H9 (cell line): ENCODE measurements at regions not wholly inside any gene's neighbourhood (a gene's known extent, or its start where the extent isn't known, plus 50 kb on each side); places are given as distances from the start of the nearest gene placed in this dataset.

Source experiments
- DNase-seq: peaks from one replicate; pipeline ENCODE4 v3.0.0-alpha.2; 2017
- H2AFZ ChIP-seq: one replicate; pipeline ENCODE4 v1.6.1; 2013; ENCODE audit warnings: mild to moderate bottlenecking, low read length, control low read depth, moderate library complexity
- H2AK5ac ChIP-seq: 2 replicates; pipeline ENCODE4 v1.6.1; 2013; ENCODE audit warnings: low read length, control low read depth, mixed read lengths; ENCODE audit not compliant: insufficient read length
- H2BK120ac ChIP-seq: one replicate; pipeline ENCODE4 v1.6.1; 2013; ENCODE audit warnings: low read depth, mild to moderate bottlenecking, low read length, control low read depth, inconsistent platforms; ENCODE audit not compliant: poor library complexity, severe bottlenecking
- H2BK12ac ChIP-seq: 2 replicates; pipeline ENCODE4 v1.6.1; 2013; ENCODE audit warnings: low read length, control low read depth, mixed read lengths, low read depth; ENCODE audit not compliant: insufficient read length
- H2BK15ac ChIP-seq: 2 replicates; pipeline ENCODE4 v1.6.1; 2013; ENCODE audit warnings: low read depth, low read length, control low read depth
- H2BK20ac ChIP-seq: one replicate; pipeline ENCODE4 v1.6.1; 2013; ENCODE audit warnings: low read depth, mild to moderate bottlenecking, low read length, control low read depth, inconsistent platforms; ENCODE audit not compliant: poor library complexity, severe bottlenecking
- H2BK5ac ChIP-seq: 2 replicates; pipeline ENCODE4 v1.6.1; 2013; ENCODE audit warnings: low read length, control low read depth, mixed read lengths; ENCODE audit not compliant: insufficient read length
- H3K14ac ChIP-seq: 2 replicates; pipeline ENCODE4 v1.6.1; 2013; ENCODE audit warnings: low read length, control low read depth; ENCODE audit not compliant: insufficient read depth
- H3K18ac ChIP-seq: 2 replicates; pipeline ENCODE4 v1.6.1; 2013; ENCODE audit warnings: low read depth, mild to moderate bottlenecking, mixed read lengths, low read length, control low read depth; ENCODE audit not compliant: insufficient read length
- H3K23ac ChIP-seq: 2 replicates; pipeline ENCODE4 v1.6.1; 2013; ENCODE audit warnings: low read length, control low read depth, mixed read lengths, low read depth; ENCODE audit not compliant: insufficient read length
- H3K23me2 ChIP-seq: 2 replicates; pipeline ENCODE4 v1.6.1; 2013; ENCODE audit warnings: low read depth, mild to moderate bottlenecking, mixed read lengths, low read length, control low read depth; ENCODE audit not compliant: insufficient read length, poor library complexity, severe bottlenecking
- H3K27ac ChIP-seq: 2 replicates; pipeline ENCODE4 v1.5.1; 2013; ENCODE audit warnings: low read length, control low read depth, mixed read lengths, low read depth; ENCODE audit not compliant: insufficient read length
- H3K27me3 ChIP-seq: 2 replicates; pipeline ENCODE4 v1.6.1; 2013; ENCODE audit warnings: low read length, control low read depth, inconsistent platforms; ENCODE audit not compliant: insufficient read depth
- H3K4ac ChIP-seq: 2 replicates; pipeline ENCODE4 v1.6.1; 2013; ENCODE audit warnings: low read depth, mild to moderate bottlenecking, control low read depth, inconsistent platforms, low read length, moderate library complexity
- H3K4me1 ChIP-seq: 2 replicates; pipeline ENCODE4 v1.6.1; 2013; ENCODE audit warnings: low read length, control low read depth, inconsistent platforms; ENCODE audit not compliant: insufficient read depth
- H3K4me2 ChIP-seq: 2 replicates; pipeline ENCODE4 v1.6.1; 2013; ENCODE audit warnings: low read length, control low read depth, mixed read lengths; ENCODE audit not compliant: insufficient read length, insufficient read depth
- H3K56ac ChIP-seq: 2 replicates; pipeline ENCODE4 v1.6.1; 2013; ENCODE audit warnings: low read depth, mild to moderate bottlenecking, mixed read lengths, low read length, control low read depth; ENCODE audit not compliant: insufficient read length
- H3K79me1 ChIP-seq: 2 replicates; pipeline ENCODE4 v1.6.1; 2013; ENCODE audit warnings: low read depth, mild to moderate bottlenecking, moderate library complexity, low read length, control low read depth, inconsistent platforms; ENCODE audit not compliant: insufficient read depth, poor library complexity, severe bottlenecking
- H3K79me2 ChIP-seq: 2 replicates; pipeline ENCODE4 v1.6.1; 2013; ENCODE audit warnings: low read length, control low read depth, inconsistent platforms; ENCODE audit not compliant: insufficient read depth
- H3K9ac ChIP-seq: 2 replicates; pipeline ENCODE4 v1.6.1; 2013; ENCODE audit warnings: low read length, control low read depth, mixed read lengths; ENCODE audit not compliant: insufficient read length; ENCODE audit errors: extremely low read depth
- H3K9me3 ChIP-seq: one replicate; pipeline ENCODE4 v1.6.1; 2013; ENCODE audit warnings: low read depth, low read length, inconsistent platforms; ENCODE audit not compliant: control insufficient read depth
- H3T11ph ChIP-seq: one replicate; pipeline ENCODE4 v1.6.1; 2013; ENCODE audit warnings: mild to moderate bottlenecking, low read length, control low read depth, inconsistent platforms
- H4K20me1 ChIP-seq: one replicate; pipeline ENCODE4 v1.6.1; 2013; ENCODE audit not compliant: control insufficient read depth, insufficient read length, insufficient read depth
- H4K5ac ChIP-seq: 2 replicates; pipeline ENCODE4 v1.6.1; 2013; ENCODE audit warnings: low read depth, mild to moderate bottlenecking, mixed read lengths, low read length, control low read depth; ENCODE audit not compliant: insufficient read length
- H4K8ac ChIP-seq: replicated peaks from 2 replicates; pipeline ENCODE4 v1.6.1; 2013; ENCODE audit warnings: low read length, control low read depth, mixed read lengths, low read depth; ENCODE audit not compliant: insufficient read length
- H4K91ac ChIP-seq: 2 replicates; pipeline ENCODE4 v1.6.1; 2013; ENCODE audit warnings: low read depth, mild to moderate bottlenecking, moderate library complexity, mixed read lengths, low read length, control low read depth; ENCODE audit not compliant: insufficient read length
- H3K27ac Mint-ChIP-seq, 3 experiments: 2 replicates in 2 of 3; 3 replicates in 1 of 3; pipeline ENCODE4 v1.8.0; 2020 to 2021; ENCODE audit warnings: mixed read lengths in 3 of 3, mild to moderate bottlenecking in 1 of 3, moderate library complexity in 1 of 3
- H3K27me3 Mint-ChIP-seq: 2 replicates; pipeline ENCODE4 v1.8.0; 2021; ENCODE audit warnings: low read depth, mild to moderate bottlenecking, moderate library complexity, mixed read lengths
- H3K36me3 Mint-ChIP-seq, 3 experiments: 2 replicates in 2 of 3; 3 replicates in 1 of 3; pipeline ENCODE4 v1.8.0; 2020 to 2021; ENCODE audit warnings: low read depth in 3 of 3, mixed read lengths in 3 of 3; ENCODE audit not compliant: insufficient read depth in 1 of 3
- H3K4me1 Mint-ChIP-seq, 2 experiments: 2 replicates each; pipeline ENCODE4 v1.8.0; 2020; ENCODE audit warnings: mixed read lengths in 2 of 2
- H3K4me3 Mint-ChIP-seq, 2 experiments: 2 replicates in 1 of 2; 3 replicates in 1 of 2; pipeline ENCODE4 v1.8.0; 2020 to 2021; ENCODE audit warnings: mild to moderate bottlenecking in 2 of 2, mixed read lengths in 2 of 2, moderate library complexity in 1 of 2
- H3K9me3 Mint-ChIP-seq, 2 experiments: 2 replicates in 1 of 2; 3 replicates in 1 of 2; pipeline ENCODE4 v1.8.0; 2020; ENCODE audit warnings: mild to moderate bottlenecking in 2 of 2, mixed read lengths in 2 of 2, moderate library complexity in 1 of 2
- WGBS: extraction: QIAGEN DNeasy Blood & Tissue Kit; methylation state at CpG from one replicate; pipeline ENCODE4 v1.1.7; 2013; ENCODE audit warnings: missing lambda C conversion rate, low lambda C conversion rate, mixed read lengths; ENCODE audit not compliant: insufficient read length; ENCODE audit errors: extremely low coverage; 5-methylcytosine and 5-hydroxymethylcytosine counted together
- TF ChIP-seq, protein P1 (sequence below): fragments of 200-600 bp; sonication (generic); conservative IDR thresholded peaks from 3 replicates; pipeline ENCODE4 v1.8.0; 2021; ENCODE audit warnings: antibody characterized with exemption, mild to moderate bottlenecking

DNA sequence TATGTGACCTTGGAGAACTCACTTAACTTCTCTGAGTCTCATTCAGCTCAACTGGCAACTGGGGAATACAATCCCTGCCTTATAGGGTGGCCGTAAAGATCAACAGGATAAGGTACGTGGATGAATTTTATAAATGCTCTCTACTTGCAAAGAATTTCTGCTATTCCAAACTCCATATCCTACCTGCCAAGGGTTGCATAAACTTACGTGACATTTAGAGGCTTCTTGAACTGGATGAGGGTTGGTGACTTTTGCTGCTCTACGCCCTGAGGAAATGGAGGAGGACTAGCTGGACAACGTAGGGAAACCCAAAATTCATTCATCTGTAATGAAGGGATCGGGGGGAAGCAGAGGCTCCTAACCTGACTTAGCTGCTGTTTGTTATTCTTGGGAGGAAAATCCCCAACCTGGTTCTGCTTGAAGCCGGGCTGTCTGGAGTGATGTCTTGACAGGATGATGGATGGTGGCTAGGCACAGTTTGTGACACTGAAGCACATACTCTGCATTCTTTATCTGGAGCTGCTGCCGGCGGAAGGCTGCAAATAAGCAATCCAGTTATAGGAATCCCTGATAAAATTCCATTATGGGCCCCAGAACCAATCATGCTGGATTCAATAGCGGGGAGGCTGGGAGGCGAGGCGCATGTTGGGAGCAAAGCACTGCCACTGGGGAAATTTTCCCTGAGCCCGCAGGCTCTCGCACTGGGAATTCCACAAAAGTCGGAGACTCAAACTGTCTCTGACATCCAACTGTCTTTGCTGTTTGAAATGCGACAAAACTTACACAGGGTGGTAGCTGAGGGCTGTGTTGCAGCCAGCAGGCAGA is 94.7 kb upstream of the SDK2 start:
- Histone ChIP-seq H3K23me2 (no peaks in the 10 kb centered on the region), H2BK12ac (no peak overlapping the region), H2BK5ac (no peak overlapping the region), H2BK20ac (no peak overlapping the region), H2BK15ac (no peak overlapping the region), H3K27me3 (no peaks in the 10 kb centered on the region), H3K79me2 (no peaks in the 10 kb centered on the region), H3K4me2 (no peak overlapping the region), H3K27ac (no peak overlapping the region), H3K56ac (no peak overlapping the region), H4K91ac (no peak overlapping the region), H3K14ac (no peak overlapping the region; the same call in 1 of the 2 replicates), H2BK120ac (no peak overlapping the region), H3K79me1 (no peaks in the 10 kb centered on the region), H3K4ac (no peak overlapping the region), H3K9ac (no peak overlapping the region), H4K5ac (no peak overlapping the region), H3K9me3 (no peaks in the 10 kb centered on the region), H2AK5ac (no peak overlapping the region), H3K18ac (no peak overlapping the region), H4K20me1 (no peaks in the 10 kb centered on the region), H3K4me1 (no peaks in the 10 kb centered on the region; the same call in 1 of the 2 replicates), H3K23ac (no peak overlapping the region), H2AFZ (no peak overlapping the region), H3T11ph (no peak overlapping the region), H4K8ac (no peak overlapping the region)
- no peak overlapping the region; a peak in 1 of 7 replicates for H3K27ac Mint-ChIP-seq
- peaks cover 49% of the 10 kb centered on the region for H3K27me3 Mint-ChIP-seq
- peaks cover 39 to 72% of the 10 kb centered on the region in 2 experiments for H3K4me1 Mint-ChIP-seq
- H3K36me3 Mint-ChIP-seq: peaks cover 0 to 5% (median 0%) of the 10 kb centered on the region in 3 experiments; a peak in 2 of 7 replicates
- no CpG with 5 or more reads among the region's 16 CpGs for WGBS
- no peak for DNase-seq
- H3K4me3 Mint-ChIP-seq: no peak overlapping the region
- TF ChIP-seq, protein P1, sequence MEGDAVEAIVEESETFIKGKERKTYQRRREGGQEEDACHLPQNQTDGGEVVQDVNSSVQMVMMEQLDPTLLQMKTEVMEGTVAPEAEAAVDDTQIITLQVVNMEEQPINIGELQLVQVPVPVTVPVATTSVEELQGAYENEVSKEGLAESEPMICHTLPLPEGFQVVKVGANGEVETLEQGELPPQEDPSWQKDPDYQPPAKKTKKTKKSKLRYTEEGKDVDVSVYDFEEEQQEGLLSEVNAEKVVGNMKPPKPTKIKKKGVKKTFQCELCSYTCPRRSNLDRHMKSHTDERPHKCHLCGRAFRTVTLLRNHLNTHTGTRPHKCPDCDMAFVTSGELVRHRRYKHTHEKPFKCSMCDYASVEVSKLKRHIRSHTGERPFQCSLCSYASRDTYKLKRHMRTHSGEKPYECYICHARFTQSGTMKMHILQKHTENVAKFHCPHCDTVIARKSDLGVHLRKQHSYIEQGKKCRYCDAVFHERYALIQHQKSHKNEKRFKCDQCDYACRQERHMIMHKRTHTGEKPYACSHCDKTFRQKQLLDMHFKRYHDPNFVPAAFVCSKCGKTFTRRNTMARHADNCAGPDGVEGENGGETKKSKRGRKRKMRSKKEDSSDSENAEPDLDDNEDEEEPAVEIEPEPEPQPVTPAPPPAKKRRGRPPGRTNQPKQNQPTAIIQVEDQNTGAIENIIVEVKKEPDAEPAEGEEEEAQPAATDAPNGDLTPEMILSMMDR: no peak
- H3K9me3 Mint-ChIP-seq: peaks cover 8 to 10% of the 10 kb centered on the region in 2 experiments; a peak in 4 of 5 replicates
